GM19099 (cell line): ENCODE measurements at regions not wholly inside any gene's neighbourhood (a gene's known extent, or its start where the extent isn't known, plus 50 kb on each side); places are given as distances from the start of the nearest gene placed in this dataset.

Experiments used
- POLR2A ChIP-seq: IDR thresholded peaks from 3 replicates; pipeline ENCODE4 v1.6.1; 2011; ENCODE audit warnings: low read depth; ENCODE audit not compliant: insufficient read length; ENCODE audit errors: extremely low read depth

DNA sequence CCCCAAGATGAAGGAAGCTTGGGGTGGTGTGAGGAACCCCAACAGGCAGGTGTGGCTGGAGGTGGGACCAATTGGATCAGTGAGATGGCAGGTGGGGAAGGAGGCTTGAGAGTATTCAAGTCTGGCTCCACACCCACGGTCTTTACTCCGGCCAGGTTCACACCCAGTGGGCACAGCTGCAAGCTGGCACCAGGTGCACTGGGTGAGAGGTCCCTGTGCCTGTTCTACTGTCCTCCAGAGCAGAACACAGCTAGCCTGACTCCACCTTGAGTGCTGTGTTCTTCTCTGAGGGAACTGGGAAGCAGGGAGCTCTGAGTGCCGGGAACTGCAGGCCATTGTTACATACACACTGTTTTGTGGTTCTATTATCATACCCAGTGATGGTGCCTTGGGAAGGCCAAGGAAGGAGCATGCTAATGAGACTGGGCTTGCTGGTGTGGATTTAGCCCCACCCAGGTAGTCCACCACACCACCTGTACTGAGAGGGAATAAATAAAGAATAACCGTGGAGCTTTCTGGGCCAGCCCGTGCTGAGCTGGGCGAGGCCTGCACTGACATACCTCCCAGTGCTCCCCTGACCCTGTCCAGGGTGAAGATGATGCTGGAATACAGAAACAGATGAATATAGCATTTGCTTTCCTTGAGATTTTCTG, 93.4 kb downstream of the ABHD5 start:
- TF ChIP-seq POLR2A: no peak

- TF ChIP-seq POLR2A: no peak
These were observed 93.9 kb downstream of the ABHD5 start for GRCh38 chr3:43784640-43785011.

- no peak for TF ChIP-seq POLR2A
These were observed 94.8 kb downstream of the ABHD5 start for GRCh38 chr3:43785551-43785950.

DNA sequence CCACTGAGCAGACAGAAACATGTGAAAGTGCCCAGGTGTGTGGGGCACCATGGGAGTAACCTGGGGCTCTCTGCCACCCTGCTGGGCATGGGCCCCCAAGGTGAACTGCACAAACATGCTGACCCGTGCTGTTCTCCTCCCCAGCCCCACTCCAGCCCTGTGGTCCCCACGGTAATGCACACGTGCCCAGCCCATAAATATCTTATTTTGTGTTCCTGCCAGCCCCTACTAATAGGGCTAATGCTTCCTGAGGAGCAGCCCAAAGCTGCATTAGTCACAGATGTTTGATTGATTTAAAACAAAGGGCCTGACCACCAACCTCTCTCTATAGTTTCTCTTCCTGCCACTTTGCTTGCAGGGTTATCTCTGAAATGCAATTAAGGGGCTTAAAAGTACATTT, 95.4 kb downstream of the ABHD5 start:
- TF ChIP-seq POLR2A: no peak

DNA sequence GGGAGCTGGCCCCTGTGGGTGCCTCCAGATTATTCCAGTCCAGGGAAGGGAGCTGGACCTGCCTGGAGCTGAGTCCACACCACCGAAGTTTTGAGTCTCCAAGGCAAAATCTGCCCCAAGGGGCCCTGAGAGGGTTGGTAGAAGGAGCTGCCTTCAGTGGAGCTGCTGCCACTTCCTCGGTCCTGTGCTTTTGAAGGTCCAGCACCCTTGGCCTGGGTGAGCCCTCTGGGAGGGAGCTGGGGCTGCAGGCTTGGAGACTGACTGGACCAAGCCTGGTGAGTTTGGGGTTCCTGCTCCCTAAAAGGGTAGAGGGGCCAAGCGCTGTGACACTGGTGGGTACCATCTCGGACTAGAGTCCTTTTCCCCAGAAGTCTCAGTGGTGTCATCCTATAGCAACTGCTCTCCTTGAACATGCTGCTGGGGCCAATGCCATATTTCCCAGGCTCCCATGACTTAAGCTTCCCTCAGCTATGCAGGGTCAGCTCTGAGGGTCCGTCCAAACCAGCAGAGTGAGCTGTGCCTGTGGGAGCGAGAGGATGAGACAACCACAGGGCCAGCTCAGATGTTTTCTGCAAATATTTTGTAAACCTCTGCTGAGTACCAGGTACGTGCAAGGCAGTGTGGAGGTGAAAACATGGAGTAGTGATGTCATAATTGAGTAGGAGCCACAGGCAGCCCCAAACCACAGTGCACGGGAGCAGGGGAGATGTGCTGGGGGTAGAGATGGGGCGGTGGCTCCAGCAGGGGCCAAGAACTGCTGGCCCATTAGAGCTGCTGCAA, 96.0 kb downstream of the ABHD5 start:
- TF ChIP-seq POLR2A: no peak

DNA sequence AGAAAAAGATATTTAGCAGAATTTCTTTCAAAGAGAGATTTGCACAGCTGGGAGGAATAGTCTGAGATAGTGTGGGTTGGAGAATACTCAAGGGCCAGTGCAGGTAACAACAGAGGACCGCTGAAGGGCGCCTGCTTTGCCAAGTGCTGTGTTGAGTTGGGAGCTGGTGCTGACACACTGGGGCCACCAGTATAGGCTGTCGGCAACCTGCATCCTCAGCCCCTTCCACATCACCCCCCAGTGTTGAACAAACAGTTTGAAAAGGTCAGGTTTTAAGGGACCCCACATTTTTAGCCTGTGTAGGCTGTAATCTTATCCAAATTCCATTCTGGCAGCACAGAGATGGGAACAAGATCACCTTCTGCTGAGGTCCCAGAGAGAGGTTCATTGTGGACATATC, 96.6 kb downstream of the ABHD5 start:
- TF ChIP-seq POLR2A: no peak

DNA sequence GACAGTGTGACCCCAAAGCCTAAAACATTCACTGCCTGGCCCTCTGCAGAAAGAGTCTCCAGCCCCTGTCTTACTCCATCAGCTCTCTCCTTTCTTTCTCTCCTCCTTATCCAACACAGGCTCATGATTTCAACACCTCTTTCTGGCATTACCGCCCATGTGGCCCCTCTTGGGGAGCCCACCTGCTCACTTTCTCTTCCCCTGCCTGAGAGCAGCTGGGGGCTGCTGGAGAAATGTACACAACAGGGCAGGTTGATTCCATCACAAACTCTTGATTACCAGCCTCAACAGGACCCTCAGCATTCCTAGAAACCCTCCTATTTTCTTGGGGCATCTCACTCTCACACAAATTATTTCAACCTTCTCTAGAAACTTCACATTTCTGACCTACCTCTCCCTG, 98.3 kb downstream of the ABHD5 start:
- TF ChIP-seq POLR2A: no peak

GRCh38 chr3:43790060-43790459, 99.3 kb downstream of the ABHD5 start:
- no peak for TF ChIP-seq POLR2A

- TF ChIP-seq POLR2A: no peak
These were observed 99.7 kb downstream of the ABHD5 start for GRCh38 chr3:43790476-43790875.

- no peak for TF ChIP-seq POLR2A
These were observed 100.5 kb downstream of the ABHD5 start for GRCh38 chr3:43791246-43791645.

DNA sequence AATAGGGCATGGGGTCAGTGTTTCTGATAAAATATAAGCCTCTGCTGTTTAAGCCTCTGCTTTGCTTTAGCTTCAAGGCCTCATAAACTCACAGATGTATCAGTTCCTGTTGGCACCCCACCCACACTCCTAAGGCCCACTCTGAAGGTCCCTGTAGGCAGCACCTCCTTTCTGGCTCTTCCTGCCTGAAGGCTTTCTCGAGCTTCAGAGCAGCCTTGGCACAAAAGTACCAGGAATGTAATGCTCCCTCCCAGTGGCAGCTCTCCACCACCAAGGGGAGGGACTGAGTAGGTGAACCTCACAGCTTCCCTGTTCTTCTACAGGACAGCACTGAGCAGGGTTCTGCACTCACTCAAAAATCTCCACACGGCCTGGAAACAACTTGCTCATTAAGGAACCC, 102.2 kb downstream of the ABHD5 start:
- no peak for TF ChIP-seq POLR2A

GRCh38 chr3:43793648-43794372, 103.1 kb downstream of the ABHD5 start:
- no peak for TF ChIP-seq POLR2A

DNA sequence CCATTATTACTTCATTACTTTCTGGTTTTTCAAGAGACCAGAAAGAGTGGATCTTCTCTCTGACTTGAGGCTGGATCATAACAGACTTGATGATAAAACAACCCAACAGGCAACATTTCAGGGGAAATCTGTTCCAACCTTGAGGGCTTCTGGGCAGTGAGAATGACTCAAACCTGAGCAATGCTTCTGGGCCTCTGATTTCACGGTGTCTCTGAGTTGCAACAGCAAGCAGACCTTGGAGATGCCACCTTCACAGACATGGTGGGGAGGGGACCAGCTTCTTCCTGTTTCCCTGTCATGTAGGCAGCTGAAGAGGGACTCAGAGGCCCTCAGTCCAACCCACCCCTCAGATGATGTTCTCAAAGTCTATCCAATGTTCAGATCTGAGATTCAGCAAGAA, 104.0 kb downstream of the ABHD5 start:
- TF ChIP-seq POLR2A: no peak

GRCh38 chr3:43795491-43795890, 104.8 kb downstream of the ABHD5 start:
- TF ChIP-seq POLR2A: no peak

- TF ChIP-seq POLR2A: no peak
These were observed 105.4 kb downstream of the ABHD5 start for GRCh38 chr3:43796041-43796596.

DNA sequence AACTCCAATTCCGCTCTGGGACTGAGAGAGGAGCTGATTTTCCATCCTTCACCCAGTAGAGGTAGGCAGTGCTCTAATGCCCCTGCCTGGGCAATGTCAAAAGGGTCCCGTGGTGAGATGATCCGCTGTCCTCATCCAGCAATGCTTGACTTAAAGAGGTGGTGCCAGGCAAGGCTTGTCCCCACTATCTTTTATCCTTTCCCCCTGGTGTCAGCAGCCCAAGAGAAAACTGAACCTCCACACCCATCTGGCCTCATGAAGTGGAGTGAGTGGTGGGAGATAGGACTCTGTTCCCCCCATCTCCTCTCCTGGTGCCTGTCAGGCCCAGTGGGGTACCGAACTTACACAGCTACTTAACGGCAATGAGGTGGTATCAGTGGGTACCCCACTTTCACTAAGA, 107.1 kb downstream of the ABHD5 start:
- no peak for TF ChIP-seq POLR2A
